KMS-11 (cell line): ENCODE measurements at regions not wholly inside any gene's neighbourhood (a gene's known extent, or its start where the extent isn't known, plus 50 kb on each side); places are given as distances from the start of the nearest gene placed in this dataset.
"Not testable (repeated sequence)": the region's sequence is repeated elsewhere in the genome, so short reads cannot be mapped to it uniquely, and the experiment has no call there.

ENCODE experiments used
- H2AFZ ChIP-seq: fragments of 200-600 bp; sonication (generic); 2 replicates; pipeline ENCODE4 v1.6.1; 2016; ENCODE audit warnings: antibody characterized with exemption, mixed run types, low read depth
- H3K27ac ChIP-seq: fragments of 200-600 bp; sonication (generic); 2 replicates; pipeline ENCODE4 v1.6.1; 2016; ENCODE audit warnings: mild to moderate bottlenecking, mixed run types
- H3K27me3 ChIP-seq: fragments of 200-600 bp; sonication (generic); 2 replicates; pipeline ENCODE4 v1.6.1; 2017; ENCODE audit warnings: mild to moderate bottlenecking, low read depth, mixed run types, moderate library complexity; ENCODE audit not compliant: insufficient read depth
- H3K36me3 ChIP-seq: fragments of 200-600 bp; sonication (generic); 2 replicates; pipeline ENCODE4 v1.6.1; 2017; ENCODE audit warnings: mild to moderate bottlenecking, mixed run types; ENCODE audit not compliant: insufficient read depth
- H3K4me1 ChIP-seq: fragments of 200-600 bp; sonication (generic); 2 replicates; pipeline ENCODE4 v1.6.1; 2016; ENCODE audit warnings: mild to moderate bottlenecking, low read depth, mixed run types; ENCODE audit not compliant: poor library complexity, severe bottlenecking
- H3K4me2 ChIP-seq: fragments of 200-600 bp; sonication (generic); 2 replicates; pipeline ENCODE4 v1.7.0; 2016; ENCODE audit warnings: mild to moderate bottlenecking, mixed run types
- H3K4me3 ChIP-seq: fragments of 200-600 bp; sonication (generic); IDR thresholded peaks from 2 replicates; pipeline ENCODE4 v1.6.1; 2017; ENCODE audit warnings: low read depth, low read length, mixed read lengths; ENCODE audit not compliant: insufficient read depth
- H3K79me2 ChIP-seq: fragments of 200-600 bp; sonication (generic); 2 replicates; pipeline ENCODE4 v1.6.1; 2016; ENCODE audit warnings: low read depth, mixed run types; ENCODE audit not compliant: insufficient read depth
- H3K9ac ChIP-seq: fragments of 200-600 bp; sonication (generic); 2 replicates; pipeline ENCODE4 v1.6.1; 2016; ENCODE audit warnings: mild to moderate bottlenecking, mixed run types
- H4K20me1 ChIP-seq: fragments of 200-600 bp; sonication (generic); 2 replicates; pipeline ENCODE4 v1.6.1; 2016; ENCODE audit warnings: mild to moderate bottlenecking, mixed run types; ENCODE audit not compliant: insufficient read depth
- TF ChIP-seq, protein P1 (sequence below): fragments of 200-600 bp; sonication (generic); conservative IDR thresholded peaks from 2 replicates; pipeline ENCODE4 v1.6.1; 2017; ENCODE audit warnings: low read depth, mild to moderate bottlenecking, antibody characterized with exemption, low read length, moderate library complexity, mixed read lengths

DNA sequence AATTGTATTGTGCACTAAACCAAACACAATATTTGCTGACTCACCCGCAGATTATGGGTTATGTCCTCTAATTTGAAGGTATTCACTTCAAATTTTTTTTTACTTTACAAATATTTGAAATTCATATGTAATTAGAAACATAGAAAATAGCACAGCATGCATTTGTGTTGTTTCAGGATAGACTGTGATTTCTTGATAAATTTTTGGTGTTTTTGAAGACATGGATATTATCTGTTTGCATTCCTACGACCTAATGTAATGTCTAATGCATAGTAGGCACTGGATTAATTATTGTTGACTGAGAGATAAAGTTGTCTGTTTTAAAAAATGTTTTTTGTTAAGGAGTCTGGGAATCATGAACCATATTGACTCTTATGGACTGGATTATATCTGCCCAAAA lies 850.2 kb downstream of the BRINP3 start:
- Histone ChIP-seq H3K4me2 (no peak overlapping the region), H3K27ac (no peak overlapping the region), H4K20me1 (no peaks in the 10 kb centered on the region), H3K79me2 (no peaks in the 10 kb centered on the region), H3K4me3 (no peak overlapping the region), H3K27me3 (no peaks in the 10 kb centered on the region), H3K9ac (no peak overlapping the region), H3K4me1 (no peaks in the 10 kb centered on the region), H3K36me3 (no peaks in the 10 kb centered on the region), H2AFZ (no peak overlapping the region)
- TF ChIP-seq, protein P1, sequence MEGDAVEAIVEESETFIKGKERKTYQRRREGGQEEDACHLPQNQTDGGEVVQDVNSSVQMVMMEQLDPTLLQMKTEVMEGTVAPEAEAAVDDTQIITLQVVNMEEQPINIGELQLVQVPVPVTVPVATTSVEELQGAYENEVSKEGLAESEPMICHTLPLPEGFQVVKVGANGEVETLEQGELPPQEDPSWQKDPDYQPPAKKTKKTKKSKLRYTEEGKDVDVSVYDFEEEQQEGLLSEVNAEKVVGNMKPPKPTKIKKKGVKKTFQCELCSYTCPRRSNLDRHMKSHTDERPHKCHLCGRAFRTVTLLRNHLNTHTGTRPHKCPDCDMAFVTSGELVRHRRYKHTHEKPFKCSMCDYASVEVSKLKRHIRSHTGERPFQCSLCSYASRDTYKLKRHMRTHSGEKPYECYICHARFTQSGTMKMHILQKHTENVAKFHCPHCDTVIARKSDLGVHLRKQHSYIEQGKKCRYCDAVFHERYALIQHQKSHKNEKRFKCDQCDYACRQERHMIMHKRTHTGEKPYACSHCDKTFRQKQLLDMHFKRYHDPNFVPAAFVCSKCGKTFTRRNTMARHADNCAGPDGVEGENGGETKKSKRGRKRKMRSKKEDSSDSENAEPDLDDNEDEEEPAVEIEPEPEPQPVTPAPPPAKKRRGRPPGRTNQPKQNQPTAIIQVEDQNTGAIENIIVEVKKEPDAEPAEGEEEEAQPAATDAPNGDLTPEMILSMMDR: no peak

DNA sequence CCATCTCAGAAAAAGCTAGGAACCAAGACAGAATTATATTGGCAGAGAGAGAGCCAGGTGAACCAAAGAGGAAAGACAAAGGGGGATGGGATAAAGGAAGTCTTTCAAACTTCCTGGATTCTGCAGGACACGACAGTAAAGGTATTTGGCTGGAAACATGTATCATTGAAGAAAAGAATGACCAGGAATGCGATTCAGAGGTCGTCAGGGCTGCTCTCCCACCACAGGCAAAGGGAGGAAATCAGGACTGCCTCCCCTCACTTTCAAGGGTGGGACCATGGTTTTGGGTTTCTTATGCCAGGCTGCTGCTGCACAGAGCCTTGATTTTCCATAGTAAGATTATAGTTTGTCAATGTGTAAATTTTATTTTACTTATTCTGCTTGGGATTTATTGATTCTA lies 848.8 kb downstream of the BRINP3 start:
- TF ChIP-seq, protein P1: no peak
- Histone ChIP-seq H3K4me2 (no peak overlapping the region), H2AFZ (no peak overlapping the region)

DNA sequence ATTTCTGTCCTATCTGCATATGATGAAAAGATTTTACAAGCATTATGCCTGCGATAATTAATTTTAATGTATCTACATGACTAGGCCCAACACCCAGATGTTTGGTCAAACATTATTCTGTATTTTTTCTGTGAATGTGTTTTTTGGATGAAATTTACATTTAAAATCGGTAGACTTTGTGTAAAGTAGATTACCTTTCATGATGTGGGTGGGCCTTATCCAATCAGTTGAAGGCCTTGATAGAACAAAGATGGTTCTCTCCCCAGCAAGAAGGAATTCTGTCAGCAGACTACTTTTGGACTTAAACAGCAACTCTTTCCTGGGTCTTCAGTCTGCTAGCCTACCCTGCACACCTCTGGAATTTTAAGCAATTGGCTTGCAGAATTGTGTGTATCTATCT lies 844.0 kb downstream of the BRINP3 start:
- no peak overlapping the region for H3K9ac ChIP-seq
- no peaks in the 10 kb centered on the region for H3K79me2 ChIP-seq
- no peaks in the 10 kb centered on the region for H3K4me1 ChIP-seq
- no peak overlapping the region for H2AFZ ChIP-seq
- no peaks in the 10 kb centered on the region for H3K36me3 ChIP-seq
- H3K27ac ChIP-seq: no peak overlapping the region
- H3K4me3 ChIP-seq: no peak overlapping the region
- TF ChIP-seq, protein P1: no peak
- H4K20me1 ChIP-seq: no peaks in the 10 kb centered on the region
- no peak overlapping the region for H3K4me2 ChIP-seq
- no peaks in the 10 kb centered on the region for H3K27me3 ChIP-seq

More for the DNA sequence above, 848.8 kb downstream of the BRINP3 start:
- no peak overlapping the region for H3K27ac ChIP-seq
- no peaks in the 10 kb centered on the region for H3K79me2 ChIP-seq
- H4K20me1 ChIP-seq: no peaks in the 10 kb centered on the region
- no peak overlapping the region for H3K4me3 ChIP-seq
- H3K9ac ChIP-seq: no peak overlapping the region
- no peaks in the 10 kb centered on the region for H3K27me3 ChIP-seq
- H3K36me3 ChIP-seq: no peaks in the 10 kb centered on the region
- no peaks in the 10 kb centered on the region for H3K4me1 ChIP-seq

DNA sequence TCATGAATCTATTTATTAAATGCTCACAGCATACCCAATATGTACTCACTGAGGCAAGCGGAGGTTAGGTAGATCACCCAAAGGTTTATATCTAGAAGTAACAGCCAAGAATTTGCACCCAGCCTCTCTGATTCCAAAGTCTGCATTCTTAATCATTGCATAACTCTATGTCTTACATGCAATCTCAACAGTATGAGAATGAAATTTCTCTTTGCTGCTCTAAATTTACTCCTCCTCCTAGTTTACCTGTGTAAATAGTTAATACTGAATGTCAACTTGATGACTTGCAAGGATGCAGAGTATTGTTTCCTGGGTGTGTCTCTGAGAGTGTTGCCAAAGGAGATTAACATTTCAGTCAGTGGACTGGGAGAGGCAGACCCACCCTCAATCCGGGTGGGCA lies 840.6 kb downstream of the BRINP3 start:
- TF ChIP-seq, protein P1: no peak
- Histone ChIP-seq H3K4me2 (no peak overlapping the region), H3K36me3 (no peaks in the 10 kb centered on the region), H3K27ac (no peak overlapping the region), H3K4me1 (no peaks in the 10 kb centered on the region), H4K20me1 (no peaks in the 10 kb centered on the region), H3K27me3 (no peaks in the 10 kb centered on the region), H2AFZ (no peak overlapping the region), H3K79me2 (no peaks in the 10 kb centered on the region), H3K9ac (no peak overlapping the region), H3K4me3 (no peak overlapping the region)

DNA sequence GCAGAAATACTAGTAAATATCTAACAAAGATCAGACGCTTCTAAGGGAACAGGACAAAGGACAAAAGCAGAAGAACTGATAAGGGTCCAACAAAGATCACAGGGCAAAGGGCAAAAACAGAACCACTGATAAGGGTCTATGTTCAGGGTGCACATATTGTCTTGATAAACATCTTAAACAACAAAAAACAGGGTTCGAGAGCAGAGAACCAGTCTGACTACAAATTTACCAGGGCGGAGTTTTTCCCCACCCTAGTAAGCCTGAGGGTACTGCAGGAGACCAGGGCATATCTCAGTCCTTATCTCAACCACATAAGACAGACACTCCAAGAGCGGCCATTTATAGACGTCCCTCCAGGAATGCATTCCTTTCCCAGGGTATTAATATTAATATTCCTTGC lies 833.5 kb downstream of the BRINP3 start:
- not testable (repeated sequence) for H2AFZ ChIP-seq, H3K9ac ChIP-seq, H3K79me2 ChIP-seq, H3K4me2 ChIP-seq, H3K4me3 ChIP-seq, H3K36me3 ChIP-seq, H3K27ac ChIP-seq, H3K4me1 ChIP-seq, H4K20me1 ChIP-seq, H3K27me3 ChIP-seq
